ENCODE measurements at regions not wholly inside any gene's neighbourhood (a gene's known extent, or its start where the extent isn't known, plus 50 kb on each side); places are given as distances from the start of the nearest gene placed in this dataset.

DNA sequence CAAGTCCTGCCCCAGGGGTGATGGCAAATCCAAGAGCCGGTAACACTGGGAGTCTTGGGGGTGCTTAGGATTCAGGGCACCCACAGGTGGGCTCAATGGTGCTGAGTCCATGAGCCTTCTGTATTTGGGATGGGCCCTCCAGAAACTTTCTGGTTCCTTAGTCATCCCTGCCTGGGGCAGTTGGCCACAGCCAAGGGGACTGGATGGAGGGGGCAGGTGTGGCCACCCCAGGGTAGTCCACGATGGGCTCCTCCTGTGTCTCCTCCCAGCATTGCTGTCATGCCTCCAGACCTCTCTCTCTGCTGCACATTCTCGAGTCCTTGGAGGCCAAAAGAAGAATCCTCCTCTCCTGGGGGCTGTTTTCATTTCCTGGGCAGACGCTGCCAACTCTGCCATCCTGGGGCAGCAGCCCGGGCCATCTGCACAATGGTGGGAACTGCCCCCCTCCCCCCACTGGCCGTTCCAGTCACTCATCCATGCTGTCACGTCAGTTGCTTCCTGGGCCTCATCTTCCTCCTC is 158.0 kb upstream of the TWIST2 start:
- DNase-seq (ENCODE audit: low spot score), result no peak
- intact Hi-C loops (cut with DNase I), result no loop called here
- no peak for ATAC-seq

DNA sequence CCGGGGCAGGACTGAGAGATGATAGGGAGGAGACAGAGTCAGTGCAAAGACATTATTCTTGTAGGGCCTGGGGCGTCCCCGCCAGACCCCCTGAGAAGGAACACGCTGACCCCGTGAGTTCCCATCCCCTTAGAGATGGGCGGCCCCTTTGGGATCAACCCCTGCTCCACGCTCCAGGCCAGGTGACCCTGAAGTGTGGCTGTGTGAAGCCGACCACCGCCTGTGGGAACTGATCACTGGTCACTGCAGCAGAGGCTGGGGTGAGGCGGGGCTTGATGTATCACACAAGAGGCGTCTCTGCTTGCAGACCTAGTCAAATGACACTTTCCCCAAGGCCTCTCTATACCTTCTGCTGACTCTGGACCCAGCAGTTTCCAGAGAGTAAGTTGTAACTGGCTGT is 157.4 kb upstream of the TWIST2 start:
- intact Hi-C loops (cut with DNase I), result no loop called here
- DNase-seq (ENCODE audit: low spot score) (no peak), ATAC-seq (no peak)

DNA sequence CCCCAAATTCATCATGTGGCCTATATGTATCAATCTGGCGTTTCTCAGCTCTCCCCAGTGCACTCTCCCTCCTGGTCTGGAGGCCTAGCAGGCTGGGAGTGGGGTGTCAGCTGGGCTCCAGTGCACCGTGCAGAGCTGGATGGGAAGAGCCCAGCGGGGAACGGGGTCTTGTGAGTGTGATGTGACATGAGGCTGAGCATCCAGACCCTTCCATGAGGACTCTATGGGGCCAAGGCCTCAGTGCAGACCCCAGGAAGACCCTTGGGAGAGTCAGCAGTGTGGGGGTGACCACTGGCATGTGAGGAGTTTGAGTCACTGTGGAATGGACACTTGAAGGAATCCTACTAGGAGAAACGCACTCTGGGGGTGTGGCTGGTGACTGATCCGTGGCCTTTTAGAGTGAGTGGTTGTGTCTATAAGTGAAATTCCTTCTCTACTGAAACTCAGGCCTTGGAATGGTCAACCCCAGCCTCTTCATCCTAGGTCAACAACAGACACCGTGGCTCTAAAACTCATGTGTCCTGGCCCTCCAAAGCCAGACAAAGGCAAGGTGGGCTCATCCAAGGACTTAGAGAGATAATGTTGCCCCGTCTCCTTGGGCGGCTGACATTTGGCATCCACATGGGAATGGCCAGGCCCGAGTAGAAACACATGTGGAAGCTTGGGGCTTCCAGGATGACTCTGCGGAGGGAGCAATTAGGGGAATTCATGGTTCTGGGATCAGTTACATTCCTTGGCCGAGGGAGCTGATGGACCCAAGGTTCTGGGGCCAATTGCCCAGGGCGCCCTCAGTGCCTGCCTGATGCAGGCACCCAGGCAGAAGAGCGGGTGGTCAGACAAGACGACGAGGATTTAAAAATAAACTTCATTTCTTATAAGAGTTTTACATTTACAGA is 156.0 kb upstream of the TWIST2 start:
- intact Hi-C loops (cut with DNase I), result no loop called here
- ATAC-seq, result no peak
- DNase-seq (ENCODE audit: low spot score), result no peak

DNA sequence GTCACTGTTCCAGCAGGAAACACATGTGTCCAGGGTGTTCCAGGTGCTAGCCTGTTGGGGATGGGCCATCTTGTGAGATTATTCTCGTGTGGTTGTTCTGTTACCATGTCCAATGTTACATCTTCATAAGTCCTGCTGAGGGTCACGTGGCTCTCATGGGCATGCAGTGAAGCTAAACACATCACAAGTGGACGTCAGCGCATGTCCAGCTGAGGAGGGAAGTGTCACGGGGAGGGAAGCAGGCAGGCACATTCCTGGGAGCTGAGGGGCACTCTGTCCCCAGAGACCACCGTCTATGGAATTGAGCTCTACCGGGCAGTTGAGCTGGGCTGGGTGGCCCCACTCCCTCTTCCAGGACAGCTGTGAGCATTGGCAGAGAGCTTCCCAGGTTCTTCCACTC is 155.3 kb upstream of the TWIST2 start:
- ATAC-seq (no peak), DNase-seq (ENCODE audit: low spot score) (no peak)
- intact Hi-C loops (cut with DNase I), result no loop called here

DNA sequence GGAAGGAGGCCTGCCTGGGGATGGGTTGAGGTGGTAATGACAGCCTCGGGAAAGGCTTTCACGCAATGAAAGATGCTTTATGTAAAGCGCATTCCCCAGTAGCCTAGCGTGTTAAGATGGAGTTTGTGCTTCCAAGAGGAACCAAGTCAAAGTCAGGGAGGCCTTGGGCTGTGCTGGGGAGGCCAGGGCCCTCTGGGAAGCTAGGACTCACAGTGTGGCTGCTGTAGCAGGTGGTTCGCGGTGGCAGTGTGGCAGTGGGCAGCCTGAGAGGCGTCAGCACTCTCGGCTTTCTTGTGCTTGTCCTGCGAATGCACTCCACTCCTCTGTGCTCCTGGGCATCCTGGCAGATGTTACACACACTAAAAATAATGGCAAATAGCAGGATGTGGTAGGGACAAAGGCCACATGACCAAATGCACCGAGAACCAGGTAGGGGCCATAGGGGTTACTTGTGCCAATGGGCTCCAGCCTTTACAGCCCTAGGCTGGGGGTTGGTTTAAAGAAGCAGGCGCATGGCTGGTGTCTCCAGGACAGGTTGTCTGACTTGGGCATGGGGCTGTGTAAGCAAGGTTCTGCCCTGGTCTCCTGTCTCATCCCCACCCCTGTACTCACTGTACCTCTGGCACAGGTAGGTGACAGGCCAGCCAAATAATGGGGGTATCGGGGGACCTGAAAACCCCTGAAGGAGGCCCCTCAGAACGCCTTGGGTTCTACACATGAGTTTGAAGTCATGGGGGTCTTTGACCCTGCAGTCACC is 154.4 kb upstream of the TWIST2 start:
- ATAC-seq (no peak), DNase-seq (ENCODE audit: low spot score) (no peak)
- intact Hi-C loops (cut with DNase I), result no loop called here

DNA sequence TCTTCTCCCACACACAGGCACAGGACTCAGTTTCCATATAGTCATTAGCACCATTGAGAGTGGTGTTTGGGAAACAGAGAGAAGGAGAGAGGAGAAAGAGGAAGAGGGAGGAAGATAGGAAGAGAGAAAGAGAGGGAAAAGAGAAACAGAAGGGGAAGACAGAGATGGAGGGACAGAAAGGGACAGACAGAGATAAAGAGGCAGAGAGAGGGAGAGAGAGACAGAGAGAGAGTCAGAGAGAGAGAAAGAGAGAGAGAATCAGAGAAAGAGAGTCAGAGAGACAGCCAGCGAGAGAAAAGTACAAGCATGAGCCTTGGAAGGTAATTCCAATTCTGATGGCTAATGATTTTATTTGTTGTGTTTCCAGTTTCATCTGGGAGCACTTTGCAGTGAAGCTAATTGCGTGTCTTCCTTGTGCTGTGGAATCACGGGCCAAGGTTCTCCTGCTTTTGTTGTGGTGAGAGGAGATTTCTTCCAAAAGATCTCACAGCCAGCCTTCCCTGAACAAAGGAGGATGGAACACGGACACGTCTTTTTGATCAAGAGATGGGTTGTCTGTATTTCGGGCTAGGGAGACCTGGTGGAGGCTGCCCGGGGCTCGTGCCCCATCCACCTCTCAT is 153.6 kb upstream of the TWIST2 start:
- intact Hi-C loops (cut with DNase I), result no loop called here
- no peak for ATAC-seq
- no peak for DNase-seq (ENCODE audit: low spot score)

DNA sequence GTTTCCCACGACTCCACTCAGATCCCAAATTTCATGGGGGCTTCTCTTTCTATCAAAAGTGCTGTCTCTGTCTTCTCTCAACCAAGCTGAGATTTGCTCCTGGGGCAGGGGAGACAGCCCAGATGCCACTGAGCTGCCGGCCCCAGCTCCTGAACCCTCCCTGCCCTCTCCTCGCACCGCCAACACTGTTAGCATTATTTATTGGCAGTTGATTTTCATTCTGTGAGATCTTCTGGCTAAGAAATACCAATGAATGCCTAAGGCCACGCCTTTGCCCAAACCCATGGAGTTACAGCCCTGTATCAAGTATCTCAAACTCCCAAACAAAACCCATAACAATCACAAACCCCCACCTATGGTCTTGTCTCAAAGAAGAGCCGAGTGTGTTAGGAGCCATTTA is 153.0 kb upstream of the TWIST2 start:
- DNase-seq (ENCODE audit: low spot score) (no peak), ATAC-seq (no peak)
- intact Hi-C loops (cut with DNase I), result no loop called here

DNA sequence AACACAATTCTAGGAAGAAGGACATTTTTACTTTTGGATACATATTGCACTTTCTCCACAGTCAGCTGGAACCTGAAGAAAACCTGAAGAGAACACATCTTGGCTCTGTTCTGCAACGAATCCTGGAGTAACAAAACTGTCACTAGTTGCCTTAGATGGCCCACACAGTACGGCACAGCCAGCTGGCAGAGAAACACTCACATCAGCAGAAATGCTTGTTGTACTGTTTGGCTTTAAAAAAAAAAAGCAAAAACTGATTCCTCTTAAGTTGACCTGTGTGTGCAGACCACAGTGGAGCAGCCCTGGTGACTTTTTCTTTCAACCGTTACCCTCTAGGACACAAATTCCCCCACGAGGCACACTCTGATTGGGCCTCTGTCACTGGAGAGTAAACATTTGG is 152.3 kb upstream of the TWIST2 start:
- ATAC-seq (peak; percentile 68), DNase-seq (ENCODE audit: low spot score) (no peak)
- intact Hi-C loops (cut with DNase I), result no loop called here

DNA sequence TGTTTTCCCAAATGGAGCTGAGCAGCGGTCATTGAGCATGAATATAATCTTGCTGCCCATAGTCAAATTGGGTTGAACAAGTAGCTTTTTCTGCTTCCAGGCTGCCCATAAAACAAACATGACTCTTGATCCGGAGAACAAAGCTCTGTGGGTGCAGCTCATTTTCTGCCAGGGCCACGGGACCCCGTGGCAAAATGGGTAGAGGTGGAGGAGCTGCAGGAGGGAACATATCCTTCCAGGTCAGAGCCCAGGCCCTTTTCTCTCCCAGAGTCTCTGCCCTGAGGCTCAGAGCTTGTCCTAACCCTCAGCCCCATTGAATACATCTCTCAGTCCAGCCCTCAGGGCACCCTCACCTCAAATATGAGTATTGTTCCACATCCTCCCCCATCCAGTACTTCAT is 151.6 kb upstream of the TWIST2 start:
- DNase-seq (ENCODE audit: low spot score) (no peak), ATAC-seq (no peak)
- intact Hi-C loops (cut with DNase I), result no loop called here

DNA sequence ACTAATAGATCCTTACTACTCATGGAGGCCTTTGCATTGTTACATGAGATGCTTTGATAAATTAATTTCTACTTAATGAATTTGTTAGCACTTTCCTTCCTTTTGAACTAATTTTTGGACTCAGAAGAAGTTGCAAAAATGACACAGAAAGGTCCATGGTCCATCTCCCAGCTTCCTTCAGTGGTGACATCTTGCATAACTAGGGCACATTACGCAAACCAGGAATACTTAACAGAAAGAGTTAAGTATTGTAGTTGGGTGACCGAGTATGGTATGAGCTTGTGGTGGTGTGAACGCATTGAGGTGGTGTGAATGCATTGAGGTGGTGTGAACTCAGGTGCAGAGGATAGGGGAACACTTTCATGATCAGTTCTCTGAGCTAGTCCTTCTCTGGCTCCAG is 151.1 kb upstream of the TWIST2 start:
- DNase-seq (ENCODE audit: low spot score) (no peak), ATAC-seq (no peak)
- intact Hi-C loops (cut with DNase I), result no loop called here

DNA sequence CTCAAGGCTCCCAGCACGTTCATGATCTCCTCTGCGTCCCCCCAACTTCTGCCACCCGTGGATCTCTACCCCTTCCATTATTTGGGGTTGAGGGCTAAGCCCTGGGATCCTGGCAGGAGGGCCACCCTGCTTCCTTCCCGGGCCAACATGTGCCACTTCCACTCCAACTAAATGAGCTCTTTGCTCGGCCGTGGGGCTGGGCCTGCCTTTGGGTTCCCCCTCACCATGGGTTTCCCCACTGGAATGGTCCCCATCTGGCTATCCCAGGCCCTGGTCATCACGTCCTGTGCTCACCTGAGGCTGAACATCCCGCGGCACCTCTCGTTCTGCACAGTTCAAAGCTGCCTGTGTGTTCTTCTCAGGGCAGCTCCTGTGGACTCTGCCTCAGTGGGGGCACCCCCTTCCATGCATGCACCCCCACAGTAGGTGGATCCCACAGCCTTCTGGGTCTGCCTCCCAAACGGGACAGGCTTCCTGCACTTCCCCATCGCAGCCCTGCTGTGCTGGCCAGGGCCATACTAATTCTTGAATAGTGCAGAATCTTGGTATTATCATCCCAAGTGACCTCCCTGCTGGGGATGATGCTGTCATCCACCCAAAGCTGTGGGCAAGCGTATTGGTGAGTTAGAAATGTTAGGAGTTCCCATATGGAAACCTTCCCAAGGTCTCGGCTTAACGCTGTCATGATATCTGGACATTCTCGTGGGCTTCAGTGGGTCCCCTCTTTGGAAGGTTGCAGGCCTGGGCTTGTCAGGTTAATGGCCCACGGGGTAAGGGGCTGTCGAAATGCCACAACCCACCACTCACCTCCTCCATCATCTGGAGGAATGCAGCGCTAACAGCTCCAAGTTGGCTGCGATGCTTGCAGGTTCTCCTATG is 150.5 kb upstream of the TWIST2 start:
- ATAC-seq (no peak), DNase-seq (ENCODE audit: low spot score) (no peak)
- intact Hi-C loops (cut with DNase I), result no loop called here

DNA sequence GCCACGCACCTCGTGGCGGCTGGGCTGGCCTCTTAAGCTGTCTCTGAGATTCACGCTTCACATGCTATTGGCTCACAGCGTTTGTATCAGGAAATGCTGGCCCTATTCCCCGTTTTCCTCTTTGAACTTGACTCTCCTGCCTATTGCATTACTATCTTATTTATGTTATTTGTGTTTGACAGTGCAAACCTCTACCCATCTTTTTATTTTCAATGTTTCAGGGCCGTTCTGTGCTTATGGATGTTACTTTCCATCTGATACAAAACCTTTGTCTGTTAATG is 149.9 kb upstream of the TWIST2 start:
- ATAC-seq, result no peak
- intact Hi-C loops (cut with DNase I), result no loop called here
- no peak for DNase-seq (ENCODE audit: low spot score)

DNA sequence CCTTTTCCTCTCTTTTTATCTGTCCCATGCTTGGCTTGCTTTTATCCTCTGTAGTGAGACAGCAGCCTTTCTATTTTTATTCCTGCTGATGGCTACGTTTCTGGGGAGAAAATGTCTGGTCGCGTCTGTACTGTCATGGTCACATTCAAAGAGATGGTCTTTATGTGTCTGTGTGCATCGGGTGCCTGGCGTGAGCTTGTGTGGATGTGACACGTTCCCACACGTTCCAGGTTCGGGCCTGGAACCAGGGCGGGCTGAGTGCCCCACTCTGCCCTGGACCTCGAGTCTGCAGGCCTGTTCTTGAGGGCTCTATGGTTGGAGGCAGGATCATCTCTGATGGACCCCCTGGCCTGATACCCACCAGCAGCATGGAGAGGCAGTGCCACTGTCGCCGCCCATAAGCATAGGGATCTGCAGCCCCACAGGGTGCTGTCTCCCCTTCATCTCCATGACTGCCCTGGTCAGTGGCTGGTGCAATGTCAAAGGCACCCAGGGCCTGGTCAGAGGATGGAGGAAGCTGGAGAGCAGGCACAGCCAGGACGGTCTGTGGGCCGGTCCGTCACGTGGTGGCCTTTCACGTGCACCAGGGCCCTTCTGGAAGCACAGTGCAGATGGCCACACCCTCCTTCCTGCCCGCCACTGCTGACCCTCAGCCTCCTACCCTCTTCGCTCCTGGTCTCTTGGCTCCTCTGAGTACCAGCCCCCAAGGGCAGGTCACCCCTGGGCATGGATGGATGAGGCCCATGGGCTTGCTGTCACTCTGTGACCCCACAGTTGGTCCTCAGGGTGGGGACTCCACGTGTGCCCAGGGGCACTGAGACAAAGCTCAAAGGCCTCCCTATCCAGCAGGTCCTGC is 149.2 kb upstream of the TWIST2 start:
- DNase-seq (ENCODE audit: low spot score) (no peak), ATAC-seq (no peak)
- intact Hi-C loops (cut with DNase I), result no loop called here

DNA sequence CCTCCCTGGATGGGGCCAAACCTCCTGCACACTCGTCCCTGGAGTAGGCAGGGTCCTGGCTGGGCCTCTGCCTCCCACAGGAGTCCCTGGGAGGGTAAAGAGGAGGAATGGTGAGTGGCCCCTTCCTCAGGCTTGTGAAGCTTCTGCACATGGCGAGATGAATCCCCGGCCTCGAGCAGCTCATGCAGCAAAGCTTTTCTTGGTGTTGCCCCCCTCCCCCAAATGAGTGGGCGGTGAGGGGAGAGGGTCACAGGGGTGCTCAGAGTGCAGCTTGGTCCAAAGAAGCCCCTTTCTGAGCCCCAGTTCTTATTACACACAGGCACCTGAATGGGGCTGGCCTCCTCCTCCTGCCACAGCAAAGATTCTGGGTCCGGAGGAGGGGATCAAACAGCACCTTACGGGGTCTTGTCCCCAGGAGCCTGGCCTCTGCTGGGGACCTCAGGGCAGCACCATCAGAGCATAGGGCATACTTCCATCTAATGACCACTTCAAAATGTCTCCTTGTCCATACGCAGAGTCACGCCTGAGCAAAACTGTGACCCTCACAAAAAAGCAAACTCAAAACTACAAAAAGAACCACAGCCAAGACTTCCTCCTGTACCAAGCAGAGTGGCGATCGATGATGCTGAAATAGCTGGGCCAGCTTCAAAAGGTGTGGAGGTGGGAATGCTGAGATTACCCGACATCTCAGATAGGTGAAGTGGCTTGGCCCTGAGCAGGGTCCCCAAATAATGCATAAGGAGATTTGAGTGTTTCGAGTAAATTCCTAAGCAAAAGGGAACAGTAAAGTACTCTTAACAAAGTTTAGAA is 148.4 kb upstream of the TWIST2 start:
- DNase-seq (ENCODE audit: low spot score), result no peak
- intact Hi-C loops (cut with DNase I), result no loop called here

DNA sequence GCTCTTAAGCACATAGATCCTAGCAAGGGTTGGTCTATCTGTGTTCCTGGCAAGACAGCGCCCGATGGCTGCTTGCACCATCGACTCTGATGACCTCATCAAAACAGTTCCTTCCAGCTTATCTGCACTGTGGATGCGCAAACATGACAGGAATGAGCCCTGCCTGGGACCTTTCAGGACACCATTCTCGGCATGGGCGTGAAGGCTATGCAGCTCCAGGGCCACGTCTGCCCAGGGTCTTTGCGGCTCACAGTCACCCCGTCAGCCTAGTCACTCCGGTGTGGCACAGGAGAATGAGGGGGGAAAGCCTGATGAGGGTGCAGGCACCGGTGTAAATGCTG is 147.8 kb upstream of the TWIST2 start:
- DNase-seq (ENCODE audit: low spot score), result no peak
- ATAC-seq, result no peak
- intact Hi-C loops (cut with DNase I), result no loop called here

More for the DNA sequence above, 148.4 kb upstream of the TWIST2 start:
- no peak for ATAC-seq

DNA sequence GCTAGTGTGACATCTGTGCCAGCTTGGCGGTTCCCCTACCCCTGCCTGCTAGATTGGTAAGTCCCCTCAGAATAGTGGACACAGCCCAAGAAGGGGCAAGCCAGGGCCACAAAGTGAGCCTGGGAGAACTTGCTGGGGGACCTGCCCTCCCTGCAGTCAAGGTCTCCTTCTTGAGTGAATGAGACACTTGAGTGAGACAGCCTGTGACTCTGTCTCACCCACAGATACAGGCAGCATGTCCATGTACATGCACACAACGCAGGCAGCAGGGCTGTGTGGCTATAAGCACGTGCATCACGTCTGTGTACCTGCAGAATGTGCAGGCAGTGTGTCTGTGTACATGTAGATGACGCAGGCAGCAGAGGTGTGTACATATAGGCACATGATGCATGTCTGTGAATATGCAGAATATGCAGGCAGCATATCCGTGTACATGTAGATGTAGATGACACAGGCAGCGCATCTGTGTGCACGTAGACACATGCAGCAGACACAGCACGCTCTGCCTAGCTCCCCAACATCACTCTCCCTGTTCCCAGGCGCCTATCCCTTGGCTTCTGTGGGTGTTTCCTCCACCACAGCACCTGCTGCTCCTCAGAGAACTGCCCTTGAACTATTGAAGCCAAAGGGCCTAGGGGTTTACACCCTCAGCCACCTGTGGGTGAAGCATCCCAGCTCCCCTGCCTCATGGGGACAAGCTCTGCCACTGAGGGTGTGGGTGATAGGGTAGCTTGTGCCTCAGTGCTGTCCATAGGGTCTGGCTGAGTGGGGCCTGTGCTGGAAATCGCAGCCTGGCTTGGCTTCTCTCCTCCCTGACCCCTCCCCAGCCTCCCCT is 147.2 kb upstream of the TWIST2 start:
- intact Hi-C loops (cut with DNase I), result no loop called here
- peak; percentile 19 for ATAC-seq

More for the DNA sequence above, 147.2 kb upstream of the TWIST2 start:
- DNase-seq (ENCODE audit: low spot score), result no peak

All from sciatic nerve (tissue), 2 donors.